Psoas muscle (tissue), 7 donors: ENCODE measurements at regions not wholly inside any gene's neighbourhood (a gene's known extent, or its start where the extent isn't known, plus 50 kb on each side); places are given as distances from the start of the nearest gene placed in this dataset.
"Not testable (repeated sequence)": the region's sequence is repeated elsewhere in the genome, so short reads cannot be mapped to it uniquely, and the experiment has no call there.

Source experiments
- ATAC-seq, 4 donors: fragments of 200-7000 bp; cut with Tn5 transposase; one replicate each; pipeline ENCODE4 v1.9.1; 2020; ENCODE audit warnings: moderate library complexity in 3 of 4, mild to moderate bottlenecking in 2 of 4
- DNase-seq, 2 donors: peaks; one replicate each; pipeline ENCODE4 v3.0.0-alpha.2; 2020
- H3K27ac ChIP-seq: fragments of 200-600 bp; one replicate; pipeline ENCODE4 v1.8.0; 2022
- H3K27me3 ChIP-seq, 3 donors: fragments of 200-600 bp in 1 of 3; one replicate each; pipeline versions ENCODE4 v1.6.1 to v1.8.0; 2013 to 2022; ENCODE audit warnings: low read length in 2 of 3, mild to moderate bottlenecking in 2 of 3, moderate library complexity in 1 of 3; ENCODE audit not compliant: insufficient read depth in 3 of 3
- H3K36me3 ChIP-seq, 2 donors: fragments of 200-600 bp in 1 of 2; one replicate each; pipeline versions ENCODE4 v1.6.1 to v1.8.0; 2013 to 2022; ENCODE audit warnings: low read depth in 1 of 2, mild to moderate bottlenecking in 1 of 2, moderate library complexity in 1 of 2; ENCODE audit not compliant: insufficient read depth in 1 of 2
- H3K4me1 ChIP-seq: fragments of 200-600 bp; one replicate; pipeline ENCODE4 v1.8.0; 2022
- H3K4me3 ChIP-seq: fragments of 200-600 bp; one replicate; pipeline ENCODE4 v1.8.0; 2022; ENCODE audit warnings: mild to moderate bottlenecking
- H3K9me3 ChIP-seq: fragments of 200-600 bp; one replicate; pipeline ENCODE4 v1.8.0; 2022
- CTCF ChIP-seq: fragments of 200-600 bp; IDR thresholded peaks from one replicate; pipeline ENCODE4 v1.8.0; 2022; ENCODE audit warnings: antibody characterized with exemption
- WGBS, 3 donors: extraction: QIAGEN DNeasy Blood & Tissue Kit; methylation state at CpG; one replicate each; pipeline versions ENCODE4 v1.1.6 to v1.1.7; 2013; 5-methylcytosine and 5-hydroxymethylcytosine counted together
- intact Hi-C, 2 donors: fragments of 100-400 bp; cut with DNase I; formaldehyde crosslinking; loops; one replicate each; pipeline versions ENCODE4 v1.11.0 to v1.14.2; 2022
- donor health status: healthy with polysubstance abuse.
- donor health status: DM: no; HTN: no; CAD: no; lungs with moderate emphysema.
- donor health status: Bipolar disorder and iron deficiency.
- donor health status: healthy.
- donor health status: DM: yes; HTN: yes; CAD: no.
- donor health status: DM: no; HTN: no; CAD: no.
- donor health status: DM: yes; HTN: yes; CAD: no.

- 28 to 33% (median 31%) methylated on average over 1 of the region's 1 CpG for WGBS, 3 donors
- H3K36me3 ChIP-seq, result no peaks in the 10 kb centered on the region
- intact Hi-C loops, result no loop called here
- DNase-seq (no peak), ATAC-seq (no peak)
- TF ChIP-seq CTCF, result no peak
- H3K4me1 ChIP-seq, result no peaks in the 10 kb centered on the region
- no peaks in the 10 kb centered on the region for H3K9me3 ChIP-seq
- H3K27ac ChIP-seq, result no peak overlapping the region
- no peak overlapping the region for H3K4me3 ChIP-seq
- no peaks in the 10 kb centered on the region for H3K27me3 ChIP-seq
Observed at GRCh38 chr6:50410579-50410978, 302.7 kb upstream of the TFAP2D start.

- ATAC-seq, H3K4me3 ChIP-seq, DNase-seq, H3K4me1 ChIP-seq, H3K27me3 ChIP-seq, H3K9me3 ChIP-seq, H3K36me3 ChIP-seq, intact Hi-C loops, H3K27ac ChIP-seq: not testable (repeated sequence)
- WGBS, 3 donors, result 80 to 81% (median 81%) methylated on average over 8 of the region's 8 CpGs
Observed at GRCh38 chr6:50421041-50421440, 292.3 kb upstream of the TFAP2D start.

- WGBS, 3 donors, result 80 to 84% (median 81%) methylated on average over 4 of the region's 4 CpGs
Observed at GRCh38 chr6:50427267-50427666, 286.1 kb upstream of the TFAP2D start.

GRCh38 chr6:50437901-50438300, 275.4 kb upstream of the TFAP2D start:
- H3K36me3 ChIP-seq, result no peaks in the 10 kb centered on the region
- ATAC-seq (no peak), DNase-seq (no peak)
- H3K27ac ChIP-seq, result no peak overlapping the region
- no peaks in the 10 kb centered on the region for H3K27me3 ChIP-seq
- no peak overlapping the region for H3K4me3 ChIP-seq
- intact Hi-C loops, result no loop called here
- 52 to 80% (median 67%) methylated on average over 1 of the region's 1 CpG for WGBS, 3 donors
- H3K9me3 ChIP-seq, result no peaks in the 10 kb centered on the region
- no peaks in the 10 kb centered on the region for H3K4me1 ChIP-seq
- no peak for TF ChIP-seq CTCF

More at GRCh38 chr6:50427267-50427666, 286.1 kb upstream of the TFAP2D start:
- Histone ChIP-seq H3K36me3 (no peaks in the 10 kb centered on the region), H3K27ac (no peak overlapping the region), H3K27me3 (no peaks in the 10 kb centered on the region), H3K4me3 (no peak overlapping the region), H3K4me1 (no peaks in the 10 kb centered on the region), H3K9me3 (no peaks in the 10 kb centered on the region)
- ATAC-seq (no peak), DNase-seq (no peak)
- intact Hi-C loops, result no loop called here
- no peak for TF ChIP-seq CTCF

GRCh38 chr6:50442531-50443040, 270.7 kb upstream of the TFAP2D start:
- Histone ChIP-seq H3K27ac (no peak overlapping the region), H3K36me3 (no peaks in the 10 kb centered on the region), H3K27me3 (no peaks in the 10 kb centered on the region), H3K4me3 (no peak overlapping the region), H3K4me1 (no peaks in the 10 kb centered on the region), H3K9me3 (no peaks in the 10 kb centered on the region)
- DNase-seq (no peak), ATAC-seq (no peak)
- 88 to 95% (median 91%) methylated on average over 4 of the region's 4 CpGs for WGBS, 3 donors
- TF ChIP-seq CTCF, result no peak
- intact Hi-C loops, result no loop called here
